GM21360 (cell line): ENCODE measurements at regions not wholly inside any gene's neighbourhood (a gene's known extent, or its start where the extent isn't known, plus 50 kb on each side); places are given as distances from the start of the nearest gene placed in this dataset.
"Not testable (repeated sequence)": the region's sequence is repeated elsewhere in the genome, so short reads cannot be mapped to it uniquely, and the experiment has no call there.

ENCODE experiments used
- ATAC-seq: cut with Tn5 transposase; IDR thresholded peaks from one replicate; pipeline ENCODE4 v1.9.1; 2021; ENCODE audit warnings: mild to moderate bottlenecking, moderate library complexity; ENCODE audit not compliant: unreplicated experiment

GRCh38 chr2:183782436-183782835 lies 658.2 kb downstream of the NUP35 start:
- ATAC-seq = no peak

DNA sequence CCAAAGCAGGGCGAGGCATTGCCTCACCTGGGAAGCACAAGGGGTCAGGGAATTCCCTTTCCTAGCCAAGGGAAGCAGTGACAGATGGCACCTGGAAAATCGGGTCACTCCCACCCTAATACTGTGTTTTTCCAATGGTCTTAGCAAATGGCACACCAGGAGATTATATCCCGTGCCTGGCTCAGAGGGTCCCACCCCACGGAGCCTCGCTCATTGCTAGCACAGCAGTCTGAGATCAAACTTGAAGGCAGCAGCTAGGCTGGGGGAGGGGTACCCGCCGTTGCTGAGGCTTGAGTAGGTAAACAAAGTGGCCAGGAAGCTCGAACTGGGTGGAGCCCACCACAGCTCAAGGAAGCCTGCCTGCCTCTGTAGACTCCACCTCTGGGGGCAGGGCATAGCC lies 664.6 kb downstream of the NUP35 start:
- ATAC-seq = not testable (repeated sequence)

DNA sequence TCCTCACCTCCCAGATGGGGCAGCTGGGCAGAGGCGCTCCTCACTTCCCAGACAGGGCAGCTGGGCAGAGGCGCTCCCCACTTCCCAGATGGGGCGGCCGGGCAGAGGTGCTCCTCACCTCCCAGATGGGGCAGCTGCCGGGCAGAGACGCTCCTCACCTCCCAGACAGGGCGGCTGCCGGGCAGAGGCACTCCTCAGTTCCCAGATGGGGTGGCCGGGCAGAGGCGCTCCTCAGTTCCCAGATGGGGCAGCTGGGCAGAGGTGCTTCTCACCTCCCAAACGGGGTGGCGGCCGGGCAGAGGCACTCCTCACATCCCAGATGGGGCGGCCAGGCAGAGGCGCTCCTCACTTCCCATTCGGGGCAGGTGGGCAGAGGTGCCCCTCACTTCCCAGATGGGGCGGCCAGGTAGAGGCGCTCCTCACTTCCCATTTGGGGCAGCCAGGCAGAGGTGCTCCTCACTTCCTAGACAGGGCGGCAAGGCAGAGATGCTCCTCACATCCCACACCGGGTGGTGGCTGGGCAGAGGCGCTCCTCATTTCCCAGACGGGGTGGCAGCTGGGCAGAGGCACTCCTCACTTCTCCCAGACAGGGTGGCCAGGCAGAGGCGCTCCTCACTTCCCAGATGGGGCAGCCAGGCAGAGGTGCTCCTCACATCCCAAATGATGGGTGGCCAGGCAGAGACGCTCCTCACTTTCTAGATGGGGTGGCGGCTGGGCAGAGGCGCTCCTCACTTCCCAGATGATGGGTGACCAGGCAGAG lies 668.1 kb downstream of the NUP35 start:
- ATAC-seq = not testable (repeated sequence)

DNA sequence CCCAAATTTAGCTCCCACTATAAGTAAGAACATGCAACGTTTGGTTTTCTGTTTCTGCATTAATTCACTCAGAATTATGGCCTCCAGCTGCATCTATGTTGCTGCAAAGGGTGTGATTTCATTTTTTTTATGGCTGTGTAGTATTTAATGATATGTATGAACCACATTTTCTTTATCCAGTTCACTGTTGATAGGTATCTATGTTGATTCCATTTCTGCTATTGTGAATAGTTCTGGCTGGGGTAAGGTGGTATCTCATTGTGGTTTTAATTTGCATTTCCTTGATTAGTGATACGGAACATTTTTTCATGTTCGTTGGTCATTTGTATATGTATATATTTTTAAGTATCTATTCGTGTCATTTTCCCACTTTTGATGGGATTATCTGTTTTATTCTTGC lies 674.3 kb downstream of the NUP35 start:
- no peak for ATAC-seq

GRCh38 chr2:183799761-183800160 lies 675.5 kb downstream of the NUP35 start:
- no peak for ATAC-seq

GRCh38 chr2:183803596-183803995 lies 679.4 kb downstream of the NUP35 start:
- no peak for ATAC-seq

DNA sequence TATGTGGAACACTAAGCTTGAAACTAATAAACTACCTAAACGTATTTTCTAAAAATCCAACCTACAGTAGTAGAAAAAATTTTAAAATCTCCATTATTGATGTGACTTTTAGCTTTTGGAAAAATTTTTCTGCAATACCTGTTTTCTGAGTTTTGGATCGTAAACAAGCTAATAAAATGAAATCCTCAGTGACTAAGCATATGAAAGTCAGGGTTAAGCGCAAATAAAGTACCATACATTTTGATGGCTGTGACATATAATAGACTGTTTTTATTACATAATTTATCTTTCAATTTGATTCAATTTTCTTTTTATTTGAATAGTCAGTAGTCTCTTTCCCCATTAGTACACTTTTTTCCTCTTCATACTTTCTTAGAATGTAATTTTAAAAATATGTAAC lies 683.6 kb downstream of the NUP35 start:
- no peak for ATAC-seq

DNA sequence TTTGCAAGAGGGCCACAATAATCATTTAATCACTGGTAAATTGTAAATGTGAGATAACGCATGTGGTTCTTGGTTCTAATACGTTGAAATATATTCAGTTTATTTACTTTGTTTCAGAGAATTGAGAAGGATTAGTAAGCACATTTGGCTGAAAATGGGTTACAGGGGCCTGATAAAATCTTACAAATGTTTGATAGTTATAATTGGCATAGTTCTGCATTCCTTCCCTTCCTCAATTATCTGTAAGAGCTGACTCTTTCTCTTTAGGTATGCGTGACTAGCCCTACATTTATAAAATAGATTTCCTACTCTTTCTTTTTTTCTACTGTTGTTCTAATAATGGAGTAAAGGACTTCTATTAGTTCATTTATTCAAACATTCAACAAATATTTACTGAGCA lies 685.2 kb downstream of the NUP35 start:
- ATAC-seq = no peak

DNA sequence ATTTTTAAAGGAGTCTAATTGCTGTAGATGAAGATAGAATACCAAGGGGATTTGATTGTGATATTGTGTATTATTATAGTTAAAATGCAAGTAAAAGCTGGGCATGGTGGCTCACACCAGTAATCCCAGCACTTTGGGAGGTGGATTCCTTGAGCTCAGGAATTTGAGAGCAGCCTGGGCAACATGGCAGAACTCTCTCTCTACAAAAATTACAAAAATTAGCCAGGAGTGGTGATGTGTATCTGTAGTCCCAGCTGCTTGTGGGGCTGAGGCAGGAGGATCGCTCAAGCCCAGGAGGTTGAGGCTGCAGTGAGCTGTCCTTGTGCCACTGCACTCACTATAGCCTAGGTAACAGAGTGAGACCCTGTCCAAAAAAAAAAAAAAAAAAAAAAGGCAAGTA lies 687.0 kb downstream of the NUP35 start:
- ATAC-seq = no peak

- no peak for ATAC-seq
These were observed 687.8 kb downstream of the NUP35 start for GRCh38 chr2:183812091-183812490.

DNA sequence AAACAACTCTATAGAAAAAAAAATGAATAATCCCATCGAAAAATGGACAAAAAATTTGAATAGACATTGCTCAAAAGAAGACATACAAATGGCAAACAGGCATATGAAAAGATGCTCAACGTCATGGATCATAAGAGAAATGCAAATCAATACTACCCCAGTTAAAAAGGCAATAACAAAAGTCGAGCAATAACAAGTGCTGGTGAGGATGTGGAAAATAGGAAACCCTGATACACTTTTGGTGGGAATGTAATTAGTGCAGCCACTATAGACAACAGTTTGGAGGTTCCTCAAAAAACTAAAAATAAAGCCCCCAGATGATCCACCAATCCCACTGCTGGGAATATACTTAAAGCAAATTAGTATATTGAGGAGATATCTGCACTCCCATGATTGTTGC lies 701.5 kb downstream of the NUP35 start:
- no peak for ATAC-seq

- no peak for ATAC-seq
These were observed 705.7 kb downstream of the NUP35 start for GRCh38 chr2:183829931-183830330.

DNA sequence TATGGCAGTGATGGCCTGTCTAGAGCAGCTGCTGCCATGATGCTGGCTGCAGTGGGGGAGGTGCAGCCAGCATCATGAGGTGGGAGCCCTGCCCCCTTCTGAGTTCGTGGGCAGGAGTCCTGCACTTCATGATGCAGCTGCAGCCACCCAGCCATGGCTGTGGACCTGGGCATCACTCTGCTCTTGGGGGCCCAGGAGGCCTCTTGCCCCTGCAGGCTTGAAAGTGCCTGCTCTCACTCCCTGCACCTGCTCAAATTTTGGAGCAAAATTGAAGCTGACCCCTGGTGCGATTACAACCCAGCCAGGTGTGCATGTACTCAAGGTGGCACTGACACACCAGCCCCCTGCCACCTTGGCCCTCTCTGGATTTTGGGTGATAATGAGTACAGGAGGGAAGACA lies 712.9 kb downstream of the NUP35 start:
- ATAC-seq = no peak

- ATAC-seq = no peak
These were observed 714.1 kb downstream of the NUP35 start for GRCh38 chr2:183838295-183838694.

DNA sequence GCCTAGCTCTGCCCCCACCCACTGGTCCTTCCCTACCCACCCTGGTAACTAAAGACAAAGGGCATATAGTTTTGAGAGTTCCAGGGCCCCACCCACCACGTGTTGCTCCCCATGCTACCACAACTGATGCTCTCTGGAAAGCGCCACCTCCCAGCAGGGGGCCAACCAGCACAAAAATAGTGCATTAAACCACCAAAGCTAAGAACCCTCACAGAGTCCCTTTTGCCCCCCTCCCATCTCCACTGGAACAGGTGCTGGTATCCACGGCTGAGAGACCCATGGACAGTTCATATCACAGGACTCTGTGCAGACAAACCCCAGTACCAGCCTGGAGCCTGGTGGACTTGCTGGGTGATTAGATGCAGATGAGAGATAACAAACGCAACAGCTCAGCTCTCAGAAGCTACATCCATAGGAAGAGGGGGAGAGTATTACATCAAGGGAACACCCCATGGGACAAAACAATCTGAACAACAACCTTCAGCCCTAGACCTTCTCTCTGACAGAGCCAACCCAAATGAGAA lies 715.9 kb downstream of the NUP35 start:
- no peak for ATAC-seq

DNA sequence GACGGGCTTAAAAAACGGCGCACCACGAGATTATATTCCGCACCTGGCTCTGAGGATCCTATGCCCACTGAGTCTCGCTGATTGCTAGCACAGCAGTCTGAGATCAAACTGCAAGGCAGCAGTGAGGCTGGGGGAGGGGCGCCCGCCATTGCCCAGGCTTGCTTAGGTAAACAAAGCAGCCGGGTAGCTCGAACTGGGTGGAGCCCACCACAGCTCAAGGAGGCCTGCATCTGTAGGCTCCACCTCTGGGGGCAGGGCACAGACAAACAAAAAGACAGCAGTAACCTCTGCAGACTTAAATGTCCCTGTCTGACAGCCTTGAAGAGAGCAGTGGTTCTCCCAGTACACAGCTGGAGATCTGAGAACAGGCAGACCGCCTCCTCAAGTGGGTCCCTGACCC lies 725.6 kb downstream of the NUP35 start:
- ATAC-seq = not testable (repeated sequence)

DNA sequence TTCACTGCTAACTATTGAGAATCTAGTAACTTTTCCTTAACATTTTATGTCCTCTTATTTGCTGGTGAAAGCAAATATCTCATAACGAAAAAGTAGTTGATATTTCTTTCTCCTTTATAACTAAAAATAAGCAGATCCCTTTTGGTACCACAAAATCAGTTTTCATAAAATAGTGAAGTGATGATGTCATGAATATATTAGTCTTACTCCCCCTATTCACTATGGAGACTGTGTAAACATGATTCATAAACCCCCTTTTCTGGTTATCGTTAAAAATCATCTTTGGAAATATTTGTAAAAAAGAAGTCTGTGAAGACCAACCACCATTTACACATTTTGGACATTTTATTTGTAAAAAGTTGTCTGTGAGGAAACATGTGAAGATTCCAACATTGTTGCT lies 734.9 kb downstream of the NUP35 start:
- ATAC-seq = no peak

DNA sequence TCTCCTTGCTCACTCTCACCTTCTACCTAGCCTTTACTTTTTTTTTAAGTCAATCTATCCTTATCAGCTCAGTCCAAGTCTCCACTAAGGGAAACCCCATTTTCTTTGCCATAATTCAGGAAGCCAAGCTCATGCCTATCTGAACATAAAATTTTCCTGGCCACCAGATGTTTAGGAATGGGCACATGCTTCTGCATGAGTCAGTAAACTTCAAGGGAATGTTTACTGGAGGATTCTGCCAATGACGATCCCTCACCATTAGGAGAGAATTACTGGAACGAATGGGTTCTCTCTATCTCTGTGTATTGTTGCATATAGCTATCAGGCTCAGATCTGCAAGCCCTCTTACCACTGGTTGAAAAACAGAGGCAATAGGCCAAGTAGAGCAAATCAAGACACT lies 731.7 kb upstream of the ZNF804A start:
- no peak for ATAC-seq

DNA sequence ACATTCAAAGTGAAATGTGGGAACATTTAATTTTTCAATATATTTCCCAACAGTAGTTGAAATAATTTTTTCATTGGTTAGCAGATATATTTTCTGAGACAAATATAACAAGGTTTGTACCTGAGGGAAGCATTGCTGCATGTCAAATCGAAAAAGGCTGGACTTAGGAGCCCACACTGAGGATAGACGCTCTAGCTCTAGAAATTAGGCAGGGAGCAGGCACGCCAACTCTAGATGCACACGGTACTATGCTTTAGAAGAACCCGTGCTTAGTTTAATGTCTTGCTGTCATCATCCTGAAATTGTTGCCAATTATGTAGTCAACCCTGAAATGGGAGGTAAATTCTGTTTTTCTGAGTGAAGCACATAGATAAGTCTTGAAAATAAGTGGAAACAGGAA lies 731.1 kb upstream of the ZNF804A start:
- ATAC-seq = no peak

- ATAC-seq = no peak
These were observed 730.2 kb upstream of the ZNF804A start for GRCh38 chr2:183868153-183868552.

- ATAC-seq = no peak
These were observed 729.6 kb upstream of the ZNF804A start for GRCh38 chr2:183868707-183869106.

GRCh38 chr2:183872131-183872530 lies 726.2 kb upstream of the ZNF804A start:
- no peak for ATAC-seq

- no peak for ATAC-seq
These were observed 716.4 kb upstream of the ZNF804A start for GRCh38 chr2:183881978-183882377.
